ENCODE measurements at regions not wholly inside any gene's neighbourhood (a gene's known extent, or its start where the extent isn't known, plus 50 kb on each side); places are given as distances from the start of the nearest gene placed in this dataset.

DNA sequence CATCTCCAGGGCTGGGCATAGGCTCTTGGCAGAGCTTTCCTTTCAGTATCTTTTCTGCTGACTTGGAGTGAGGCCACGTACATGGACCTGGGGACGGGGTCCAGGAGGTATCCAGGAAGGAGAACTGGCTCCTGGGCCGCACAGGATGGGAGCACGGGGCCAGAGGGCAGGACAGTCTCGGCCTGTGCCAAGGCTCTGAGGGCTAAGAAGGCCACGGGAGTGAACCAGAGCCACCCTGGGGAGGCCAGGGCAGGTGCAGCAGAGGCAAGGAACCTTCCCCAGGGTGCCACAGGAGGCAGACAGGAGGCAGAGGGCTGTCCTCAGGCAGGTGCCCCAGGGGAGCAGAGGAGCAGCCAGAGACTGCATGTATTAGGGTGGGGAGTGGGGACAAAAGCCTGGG lies 50.3 kb downstream of the PLXNA1 start:
- in situ Hi-C loops (cut with MboI; ENCODE audit: low sequenced_read_pairs, unreplicated experiment), result no loop called here
- TF ChIP-seq, protein P1, sequence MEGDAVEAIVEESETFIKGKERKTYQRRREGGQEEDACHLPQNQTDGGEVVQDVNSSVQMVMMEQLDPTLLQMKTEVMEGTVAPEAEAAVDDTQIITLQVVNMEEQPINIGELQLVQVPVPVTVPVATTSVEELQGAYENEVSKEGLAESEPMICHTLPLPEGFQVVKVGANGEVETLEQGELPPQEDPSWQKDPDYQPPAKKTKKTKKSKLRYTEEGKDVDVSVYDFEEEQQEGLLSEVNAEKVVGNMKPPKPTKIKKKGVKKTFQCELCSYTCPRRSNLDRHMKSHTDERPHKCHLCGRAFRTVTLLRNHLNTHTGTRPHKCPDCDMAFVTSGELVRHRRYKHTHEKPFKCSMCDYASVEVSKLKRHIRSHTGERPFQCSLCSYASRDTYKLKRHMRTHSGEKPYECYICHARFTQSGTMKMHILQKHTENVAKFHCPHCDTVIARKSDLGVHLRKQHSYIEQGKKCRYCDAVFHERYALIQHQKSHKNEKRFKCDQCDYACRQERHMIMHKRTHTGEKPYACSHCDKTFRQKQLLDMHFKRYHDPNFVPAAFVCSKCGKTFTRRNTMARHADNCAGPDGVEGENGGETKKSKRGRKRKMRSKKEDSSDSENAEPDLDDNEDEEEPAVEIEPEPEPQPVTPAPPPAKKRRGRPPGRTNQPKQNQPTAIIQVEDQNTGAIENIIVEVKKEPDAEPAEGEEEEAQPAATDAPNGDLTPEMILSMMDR (IDR thresholded peaks at IDR 0.05; ENCODE audit: borderline replicate concordance, control extremely low read depth, extremely low read depth, insufficient read depth, missing control alignments), result no peak

DNA sequence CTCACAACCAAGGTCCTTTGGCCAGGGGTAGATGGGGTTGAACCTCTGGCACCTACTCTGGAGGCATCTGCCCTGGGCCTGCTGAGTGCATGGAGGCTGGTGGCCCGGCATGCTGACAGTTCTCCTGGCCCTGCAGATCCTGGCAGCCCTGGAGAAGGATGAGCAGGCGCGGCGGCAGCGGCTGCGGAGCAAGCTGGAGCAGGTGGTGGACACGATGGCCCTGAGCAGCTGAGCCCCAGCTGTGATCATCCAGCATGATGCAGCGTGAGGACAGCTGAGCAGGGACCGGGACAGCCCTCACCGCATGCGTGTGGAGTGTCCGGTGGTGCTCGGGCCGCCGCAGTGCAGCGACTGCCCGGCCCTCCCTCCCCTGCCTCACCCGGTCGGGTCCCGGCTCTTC lies 50.9 kb downstream of the PLXNA1 start:
- no peak for DNase-seq (ENCODE audit: low spot score)
- TF ChIP-seq, protein P1 (IDR thresholded peaks at IDR 0.05; ENCODE audit: borderline replicate concordance, control extremely low read depth, extremely low read depth, insufficient read depth, missing control alignments), result no peak
- in situ Hi-C loops (cut with MboI; ENCODE audit: low sequenced_read_pairs, unreplicated experiment), result no loop called here

More for the DNA sequence above, 50.3 kb downstream of the PLXNA1 start:
- DNase-seq (ENCODE audit: low spot score), result no peak

DNA sequence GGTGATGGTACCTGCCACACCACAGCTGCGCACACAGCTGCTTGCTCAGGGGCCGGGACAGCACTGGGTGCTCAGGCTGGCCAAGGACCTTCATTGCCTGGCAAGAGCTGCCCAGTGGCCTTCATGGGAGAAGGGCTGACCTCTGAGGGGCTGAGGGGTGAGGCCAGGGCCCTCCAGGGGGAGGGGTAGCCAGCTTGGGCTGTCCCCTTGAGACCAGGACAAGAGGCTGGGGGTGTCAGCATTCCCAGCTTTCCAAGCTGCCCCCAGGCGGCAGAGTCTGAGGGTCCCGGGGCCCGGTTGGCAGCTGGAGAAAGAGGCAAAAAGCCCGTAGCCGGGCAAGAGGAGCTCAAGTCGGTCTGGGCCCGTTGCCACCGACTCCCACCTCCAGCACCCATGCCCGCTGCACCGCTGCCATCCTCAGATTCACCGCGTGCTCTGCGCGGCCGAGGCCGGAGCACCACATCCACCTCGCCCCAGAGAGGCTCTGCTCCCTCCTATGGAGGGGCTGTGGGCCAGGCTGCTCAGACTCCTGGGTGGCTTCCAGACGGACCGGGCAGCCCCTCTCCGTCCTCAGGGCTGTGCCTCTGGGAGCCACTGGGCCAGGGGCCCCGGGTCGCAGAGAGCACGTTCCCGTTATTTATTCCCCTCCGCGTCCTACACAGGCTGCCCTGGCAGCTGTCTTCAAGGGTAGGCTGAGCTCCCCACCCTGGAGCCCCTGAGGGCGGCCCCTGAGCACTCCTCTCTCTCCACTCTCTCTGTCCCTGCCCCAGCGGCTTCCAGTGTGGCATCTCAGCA lies 51.5 kb downstream of the PLXNA1 start:
- in situ Hi-C loops (cut with MboI; ENCODE audit: low sequenced_read_pairs, unreplicated experiment), result no loop called here
- TF ChIP-seq, protein P1 (IDR thresholded peaks at IDR 0.05; ENCODE audit: borderline replicate concordance, control extremely low read depth, extremely low read depth, insufficient read depth, missing control alignments), result no peak
- DNase-seq (ENCODE audit: low spot score), result no peak

DNA sequence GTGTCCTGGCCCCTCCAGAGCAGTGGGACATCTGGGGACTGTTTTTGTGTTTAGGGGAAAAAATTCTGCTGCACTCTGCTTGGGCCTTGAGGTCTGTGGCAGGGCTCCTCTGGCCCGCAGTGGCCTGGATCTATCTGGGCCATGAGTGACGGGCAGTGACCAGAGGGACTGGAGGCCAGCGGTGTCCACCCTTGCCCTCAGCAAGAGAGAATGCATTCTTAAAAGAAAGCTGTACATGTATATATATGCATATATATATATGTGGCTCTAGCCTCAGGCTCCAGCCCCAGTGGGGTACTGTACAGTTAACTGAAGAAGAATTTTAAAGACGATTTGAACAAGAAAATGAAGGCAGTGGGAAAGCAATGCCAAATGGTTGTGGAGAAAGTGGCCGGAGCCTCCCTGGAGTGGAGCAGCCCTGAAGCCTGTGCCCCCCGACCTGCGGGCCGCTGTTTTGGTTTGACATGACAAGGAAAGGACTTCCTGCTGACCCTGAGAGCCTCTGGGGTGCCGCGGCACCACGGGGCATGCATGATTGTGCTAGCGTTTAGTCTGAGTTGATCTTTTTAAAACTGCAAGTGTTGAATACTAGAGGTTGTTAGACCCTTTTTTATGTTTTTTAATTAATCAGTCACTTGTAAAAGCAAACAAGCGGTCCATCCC lies 52.2 kb downstream of the PLXNA1 start:
- TF ChIP-seq, protein P1 (IDR thresholded peaks at IDR 0.05; ENCODE audit: borderline replicate concordance, control extremely low read depth, extremely low read depth, insufficient read depth, missing control alignments), result no peak
- in situ Hi-C loops (cut with MboI; ENCODE audit: low sequenced_read_pairs, unreplicated experiment), result no loop called here
- DNase-seq (ENCODE audit: low spot score), result no peak

DNA sequence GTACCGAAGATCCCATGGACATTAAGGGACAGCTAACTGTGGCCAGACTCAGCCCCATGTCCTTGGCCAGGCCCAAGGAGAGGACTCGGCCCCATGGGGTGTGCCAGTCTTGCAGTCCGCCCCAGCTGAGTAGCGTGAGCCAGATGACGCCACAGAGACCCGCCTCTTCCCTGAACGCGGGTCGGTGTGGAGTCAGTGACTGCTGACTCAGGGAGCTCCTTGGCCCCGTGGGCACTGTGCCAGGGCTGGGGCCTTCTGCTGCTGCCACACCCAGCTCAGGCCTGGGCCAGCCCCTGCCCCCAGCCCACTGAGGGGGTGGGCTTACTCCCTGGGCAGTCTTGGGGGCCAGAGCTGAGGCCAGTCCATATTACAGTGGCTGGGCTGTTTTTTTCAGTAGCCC lies 52.8 kb downstream of the PLXNA1 start:
- no peak for DNase-seq (ENCODE audit: low spot score)
- TF ChIP-seq, protein P1 (IDR thresholded peaks at IDR 0.05; ENCODE audit: borderline replicate concordance, control extremely low read depth, extremely low read depth, insufficient read depth, missing control alignments), result no peak
- in situ Hi-C loops (cut with MboI; ENCODE audit: low sequenced_read_pairs, unreplicated experiment), result no loop called here

DNA sequence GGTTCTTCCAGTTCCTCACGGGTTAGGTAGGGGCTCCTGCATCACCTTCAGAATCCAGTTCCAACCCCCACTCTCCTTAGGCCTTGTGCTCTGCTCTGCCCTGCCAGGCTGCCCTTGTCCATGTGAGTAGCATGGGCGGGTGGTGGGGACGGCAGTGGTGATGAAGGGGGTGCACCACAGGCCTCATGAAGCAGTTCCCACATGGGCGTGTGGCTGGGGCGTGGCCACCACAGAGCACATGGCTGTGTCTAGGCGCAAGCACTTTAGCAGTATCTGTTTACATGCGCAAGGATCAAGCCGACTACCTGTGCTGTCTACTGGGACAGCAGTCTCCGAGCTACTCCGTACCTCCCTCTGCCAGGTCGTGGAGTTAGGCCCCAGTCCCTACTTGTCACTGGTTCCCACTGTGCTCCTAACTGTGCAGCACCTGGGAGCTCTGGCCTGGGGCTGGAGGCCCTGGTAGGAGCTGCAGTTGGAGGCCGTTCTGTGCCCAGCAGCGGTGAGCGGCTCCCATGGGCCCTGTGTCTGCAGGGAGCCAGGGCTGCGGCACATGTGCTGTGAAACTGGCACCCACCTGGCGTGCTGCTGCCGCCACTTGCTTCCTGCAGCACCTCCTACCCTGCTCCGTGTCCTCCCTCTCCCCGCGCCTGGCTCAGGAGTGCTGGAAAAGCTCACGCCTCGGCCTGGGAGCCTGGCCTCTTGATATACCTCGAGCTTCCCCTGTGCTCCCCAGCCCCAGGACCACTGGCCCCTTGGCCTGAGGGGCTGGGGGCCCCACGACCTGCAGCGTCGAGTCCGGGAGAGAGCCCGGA lies 53.5 kb downstream of the PLXNA1 start:
- no peak for DNase-seq (ENCODE audit: low spot score)
- TF ChIP-seq, protein P1 (IDR thresholded peaks at IDR 0.05; ENCODE audit: borderline replicate concordance, control extremely low read depth, extremely low read depth, insufficient read depth, missing control alignments), result no peak
- in situ Hi-C loops (cut with MboI; ENCODE audit: low sequenced_read_pairs, unreplicated experiment), result no loop called here

All from GM13976 (cell line).